ENCODE measurements at regions not wholly inside any gene's neighbourhood (a gene's known extent, or its start where the extent isn't known, plus 50 kb on each side); places are given as distances from the start of the nearest gene placed in this dataset.
"Not testable (repeated sequence)": the region's sequence is repeated elsewhere in the genome, so short reads cannot be mapped to it uniquely, and the experiment has no call there.

GRCh38 chr5:166726406-166726805 lies 1565.0 kb upstream of the WWC1 start:
- Histone ChIP-seq H3K4me1 (ENCODE audit: control insufficient read depth, extremely low read depth, insufficient read depth, low read length) (no peaks in the 10 kb centered on the region), H3K9me1 (replicated peaks; ENCODE audit: control insufficient read depth, extremely low read depth, insufficient read depth, low read length) (no peaks in the 10 kb centered on the region), H3K9ac (replicated peaks; ENCODE audit: extremely low read depth, insufficient read depth, low read length) (no peak overlapping the region), H3K4me3 (replicated peaks in 1 of 3; ENCODE audit: insufficient read depth in 1 of 3, low read depth in 1 of 3, low read length in 3 of 3) (no peak overlapping the region), H4K20me1 (replicated peaks; ENCODE audit: control insufficient read depth, extremely low read depth, insufficient read depth, low read length) (no peaks in the 10 kb centered on the region), H3K27ac (ENCODE audit: insufficient read depth, low read depth, low read length) (no peak overlapping the region), H3K9me3 (replicated peaks; ENCODE audit: control insufficient read depth, insufficient read depth, low read length) (peaks cover 4% of the 10 kb centered on the region), H2AFZ (ENCODE audit: low read depth, low read length) (no peak overlapping the region), H3K36me3 (ENCODE audit: control insufficient read depth in 2 of 2, extremely low read depth in 1 of 2, insufficient read depth in 2 of 2, low read length in 2 of 2) (no peaks in the 10 kb centered on the region), H3K79me2 (ENCODE audit: control insufficient read depth, insufficient read depth, low read length) (no peaks in the 10 kb centered on the region), H3K27me3 (ENCODE audit: control insufficient read depth in 2 of 2, insufficient read depth in 2 of 2, low read length in 2 of 2) (no peaks in the 10 kb centered on the region), H3K4me2 (ENCODE audit: insufficient read depth, low read length) (no peak overlapping the region)
- FAIRE-seq, result no peak
- BruUV-seq (replicated peaks), result no TSS peak
- no peak for TF ChIP-seq POLR2A (IDR thresholded peaks at IDR 0.05; ENCODE audit: low read depth, low read length)
- TF ChIP-seq CTCF (IDR thresholded peaks at IDR 0.05; ENCODE audit: extremely low read depth in 1 of 2, insufficient read depth in 1 of 2, low read depth in 1 of 2, low read length in 2 of 2), result no peak
- TF ChIP-seq JUN (IDR thresholded peaks at IDR 0.05; ENCODE audit: borderline replicate concordance, insufficient read depth, insufficient read length, low read depth), result no peak
- no peak for TF ChIP-seq MYC (IDR thresholded peaks at IDR 0.05; ENCODE audit: low read depth, low read length)
- TF ChIP-seq FOS (IDR thresholded peaks at IDR 0.05; ENCODE audit: borderline replicate concordance, insufficient read depth, low read length), result no peak
- TF ChIP-seq EZH2 (IDR thresholded peaks at IDR 0.05; ENCODE audit: borderline replicate concordance, low read depth, low read length, severe bottlenecking), result no peak
- TF ChIP-seq POLR2AphosphoS5 (IDR thresholded peaks at IDR 0.05; ENCODE audit: insufficient read depth, low read depth, low read length), result no peak
- TF ChIP-seq GATA2 (IDR thresholded peaks at IDR 0.05; ENCODE audit: insufficient read depth, insufficient read length, low read depth, low read length), result no peak
- no peak for TF ChIP-seq MAX (IDR thresholded peaks at IDR 0.05; ENCODE audit: insufficient read depth, insufficient read length)
- intact Hi-C loops (cut with micrococcal nuclease) (no loop called here), dilution Hi-C loops (cut with MboI; ENCODE audit: extremely low pct_ligation_motif_present, low sequenced_read_pairs) (no loop called here)
- no peak for DNase-seq (ENCODE audit: low read depth, low spot score)
- POLR2A ChIA-PET, result no interaction called here
- CTCF ChIA-PET, result no interaction called here

GRCh38 chr5:166742951-166743350 lies 1548.5 kb upstream of the WWC1 start:
- H2AFZ ChIP-seq (ENCODE audit: low read depth, low read length); H3K9me1 ChIP-seq (replicated peaks; ENCODE audit: control insufficient read depth, extremely low read depth, insufficient read depth, low read length); H3K4me3 ChIP-seq (replicated peaks in 1 of 3; ENCODE audit: insufficient read depth in 1 of 3, low read depth in 1 of 3, low read length in 3 of 3); H3K9me3 ChIP-seq (replicated peaks; ENCODE audit: control insufficient read depth, insufficient read depth, low read length); H3K36me3 ChIP-seq (ENCODE audit: control insufficient read depth in 2 of 2, extremely low read depth in 1 of 2, insufficient read depth in 2 of 2, low read length in 2 of 2); FAIRE-seq; BruUV-seq (replicated peaks); H3K27ac ChIP-seq (ENCODE audit: insufficient read depth, low read depth, low read length); H4K20me1 ChIP-seq (replicated peaks; ENCODE audit: control insufficient read depth, extremely low read depth, insufficient read depth, low read length); DNase-seq (ENCODE audit: low read depth, low spot score); H3K4me1 ChIP-seq (ENCODE audit: control insufficient read depth, extremely low read depth, insufficient read depth, low read length); H3K9ac ChIP-seq (replicated peaks; ENCODE audit: extremely low read depth, insufficient read depth, low read length); H3K27me3 ChIP-seq (ENCODE audit: control insufficient read depth in 2 of 2, insufficient read depth in 2 of 2, low read length in 2 of 2); H3K79me2 ChIP-seq (ENCODE audit: control insufficient read depth, insufficient read depth, low read length); H3K4me2 ChIP-seq (ENCODE audit: insufficient read depth, low read length); dilution Hi-C loops (cut with MboI; ENCODE audit: extremely low pct_ligation_motif_present, low sequenced_read_pairs); POLR2A ChIA-PET; intact Hi-C loops (cut with micrococcal nuclease): not testable (repeated sequence)
- CTCF ChIA-PET, result interaction anchor here (0.7 kb wide), 1 partner anchor 48 kb away, joined by 3 read pairs; no protein-coding TSS in a partner anchor

Measured in endothelial cell of umbilical vein (primary cell).